GM18951 (cell line): ENCODE measurements at regions not wholly inside any gene's neighbourhood (a gene's known extent, or its start where the extent isn't known, plus 50 kb on each side); places are given as distances from the start of the nearest gene placed in this dataset.
"Not testable (repeated sequence)": the region's sequence is repeated elsewhere in the genome, so short reads cannot be mapped to it uniquely, and the experiment has no call there.

Experiments
- POLR2A ChIP-seq: IDR thresholded peaks from 4 replicates; pipeline ENCODE4 v1.6.1; 2011; ENCODE audit warnings: mild to moderate bottlenecking; ENCODE audit not compliant: insufficient read length, insufficient read depth; ENCODE audit errors: extremely low read depth
- in situ Hi-C: fragments of 300-500 bp; cut with MboI; formaldehyde crosslinking; loops from one replicate; pipeline ENCODE4 v1.12.0; 2022; ENCODE audit warnings: low sequenced_read_pairs, mixed read lengths, inconsistent platforms; ENCODE audit not compliant: unreplicated experiment

GRCh38 chr2:163953390-163953907 lies 217.6 kb upstream of the FIGN start:
- no peak for TF ChIP-seq POLR2A
- in situ Hi-C loops, result no loop called here

- in situ Hi-C loops, result no loop called here
- no peak for TF ChIP-seq POLR2A
Observed at GRCh38 chr2:163951312-163951711, 215.5 kb upstream of the FIGN start.

GRCh38 chr2:163949693-163950092 lies 213.9 kb upstream of the FIGN start:
- in situ Hi-C loops, result no loop called here
- TF ChIP-seq POLR2A, result no peak

- in situ Hi-C loops, result no loop called here
- no peak for TF ChIP-seq POLR2A
Observed at GRCh38 chr2:163944347-163944737, 208.5 kb upstream of the FIGN start.

GRCh38 chr2:163943403-163944346 lies 207.9 kb upstream of the FIGN start:
- TF ChIP-seq POLR2A, result no peak
- in situ Hi-C loops, result no loop called here

GRCh38 chr2:163934131-163934530 lies 198.3 kb upstream of the FIGN start:
- TF ChIP-seq POLR2A, result no peak
- in situ Hi-C loops, result no loop called here

- no peak for TF ChIP-seq POLR2A
- in situ Hi-C loops, result no loop called here
Observed at GRCh38 chr2:163919717-163920116, 183.9 kb upstream of the FIGN start.

GRCh38 chr2:163914486-163914885 lies 178.7 kb upstream of the FIGN start:
- in situ Hi-C loops, result not testable (repeated sequence)

GRCh38 chr2:163913532-163913944 lies 177.7 kb upstream of the FIGN start:
- in situ Hi-C loops, result not testable (repeated sequence)

- TF ChIP-seq POLR2A, result no peak
- in situ Hi-C loops, result no loop called here
Observed at GRCh38 chr2:163909411-163910080, 173.7 kb upstream of the FIGN start.

- in situ Hi-C loops, result no loop called here
- TF ChIP-seq POLR2A, result no peak
Observed at GRCh38 chr2:163906410-163906809, 170.6 kb upstream of the FIGN start.

- TF ChIP-seq POLR2A, result no peak
- in situ Hi-C loops, result no loop called here
Observed at GRCh38 chr2:163897799-163898198, 162.0 kb upstream of the FIGN start.

GRCh38 chr2:163893444-163893843 lies 157.6 kb upstream of the FIGN start:
- in situ Hi-C loops, result not testable (repeated sequence)

- in situ Hi-C loops, result no loop called here
- TF ChIP-seq POLR2A, result no peak
Observed at GRCh38 chr2:163888591-163888990, 152.8 kb upstream of the FIGN start.
